KMS-11 (cell line): ENCODE measurements at regions not wholly inside any gene's neighbourhood (a gene's known extent, or its start where the extent isn't known, plus 50 kb on each side); places are given as distances from the start of the nearest gene placed in this dataset.

Source experiments
- H2AFZ ChIP-seq: fragments of 200-600 bp; sonication (generic); 2 replicates; pipeline ENCODE4 v1.6.1; 2016; ENCODE audit warnings: antibody characterized with exemption, mixed run types, low read depth
- H3K27ac ChIP-seq: fragments of 200-600 bp; sonication (generic); 2 replicates; pipeline ENCODE4 v1.6.1; 2016; ENCODE audit warnings: mild to moderate bottlenecking, mixed run types
- H3K27me3 ChIP-seq: fragments of 200-600 bp; sonication (generic); 2 replicates; pipeline ENCODE4 v1.6.1; 2017; ENCODE audit warnings: mild to moderate bottlenecking, low read depth, mixed run types, moderate library complexity; ENCODE audit not compliant: insufficient read depth
- H3K36me3 ChIP-seq: fragments of 200-600 bp; sonication (generic); 2 replicates; pipeline ENCODE4 v1.6.1; 2017; ENCODE audit warnings: mild to moderate bottlenecking, mixed run types; ENCODE audit not compliant: insufficient read depth
- H3K4me1 ChIP-seq: fragments of 200-600 bp; sonication (generic); 2 replicates; pipeline ENCODE4 v1.6.1; 2016; ENCODE audit warnings: mild to moderate bottlenecking, low read depth, mixed run types; ENCODE audit not compliant: poor library complexity, severe bottlenecking
- H3K4me2 ChIP-seq: fragments of 200-600 bp; sonication (generic); 2 replicates; pipeline ENCODE4 v1.7.0; 2016; ENCODE audit warnings: mild to moderate bottlenecking, mixed run types
- H3K4me3 ChIP-seq: fragments of 200-600 bp; sonication (generic); IDR thresholded peaks from 2 replicates; pipeline ENCODE4 v1.6.1; 2017; ENCODE audit warnings: low read depth, low read length, mixed read lengths; ENCODE audit not compliant: insufficient read depth
- H3K79me2 ChIP-seq: fragments of 200-600 bp; sonication (generic); 2 replicates; pipeline ENCODE4 v1.6.1; 2016; ENCODE audit warnings: low read depth, mixed run types; ENCODE audit not compliant: insufficient read depth
- H3K9ac ChIP-seq: fragments of 200-600 bp; sonication (generic); 2 replicates; pipeline ENCODE4 v1.6.1; 2016; ENCODE audit warnings: mild to moderate bottlenecking, mixed run types
- H4K20me1 ChIP-seq: fragments of 200-600 bp; sonication (generic); 2 replicates; pipeline ENCODE4 v1.6.1; 2016; ENCODE audit warnings: mild to moderate bottlenecking, mixed run types; ENCODE audit not compliant: insufficient read depth
- CTCF ChIP-seq: fragments of 200-600 bp; sonication (generic); conservative IDR thresholded peaks from 2 replicates; pipeline ENCODE4 v1.6.1; 2017; ENCODE audit warnings: low read depth, mild to moderate bottlenecking, antibody characterized with exemption, low read length, moderate library complexity, mixed read lengths

GRCh38 chr2:186433777-186434432, 52.2 kb upstream of the ZC3H15 start:
- Histone ChIP-seq H3K9ac (no peak overlapping the region), H3K36me3 (no peaks in the 10 kb centered on the region), H3K27me3 (no peaks in the 10 kb centered on the region), H2AFZ (no peak overlapping the region), H3K4me3 (no peak overlapping the region), H3K27ac (no peak overlapping the region), H3K79me2 (no peaks in the 10 kb centered on the region), H4K20me1 (no peaks in the 10 kb centered on the region), H3K4me1 (peaks cover 2% of the 10 kb centered on the region), H3K4me2 (no peak overlapping the region)
- no peak for TF ChIP-seq CTCF
